HG02885 (cell line): ENCODE measurements at regions not wholly inside any gene's neighbourhood (a gene's known extent, or its start where the extent isn't known, plus 50 kb on each side); places are given as distances from the start of the nearest gene placed in this dataset.
"Not testable (repeated sequence)": the region's sequence is repeated elsewhere in the genome, so short reads cannot be mapped to it uniquely, and the experiment has no call there.

Source experiments
- ATAC-seq: cut with Tn5 transposase; IDR thresholded peaks from one replicate; pipeline ENCODE4 v1.9.1; 2021; ENCODE audit warnings: mild to moderate bottlenecking; ENCODE audit not compliant: unreplicated experiment, poor library complexity

GRCh38 chr4:104334410-104334809, 160.3 kb downstream of the CXXC4 start:
- ATAC-seq: no peak

- peak; percentile 78 for ATAC-seq
Observed at GRCh38 chr4:104330125-104330905, 164.4 kb downstream of the CXXC4 start.

GRCh38 chr4:104326991-104327694, 167.6 kb downstream of the CXXC4 start:
- ATAC-seq: not testable (repeated sequence)

GRCh38 chr4:104302731-104303130, 192.0 kb downstream of the CXXC4 start:
- no peak for ATAC-seq

GRCh38 chr4:104294811-104295210, 199.9 kb downstream of the CXXC4 start:
- no peak for ATAC-seq

- no peak for ATAC-seq
Observed at GRCh38 chr4:104286867-104287266, 207.8 kb downstream of the CXXC4 start.

- no peak for ATAC-seq
Observed at GRCh38 chr4:104283303-104283702, 211.4 kb downstream of the CXXC4 start.

GRCh38 chr4:104279744-104280143, 214.9 kb downstream of the CXXC4 start:
- no peak for ATAC-seq

- no peak for ATAC-seq
Observed at GRCh38 chr4:104272966-104273365, 221.7 kb downstream of the CXXC4 start.

- not testable (repeated sequence) for ATAC-seq
Observed at GRCh38 chr4:104269603-104270002, 225.1 kb downstream of the CXXC4 start.

- ATAC-seq: no peak
Observed at GRCh38 chr4:104263100-104263499, 231.6 kb downstream of the CXXC4 start.

GRCh38 chr4:104262678-104263077, 232.0 kb downstream of the CXXC4 start:
- no peak for ATAC-seq

GRCh38 chr4:104248726-104249125, 246.0 kb downstream of the CXXC4 start:
- ATAC-seq: no peak

- no peak for ATAC-seq
Observed at GRCh38 chr4:104235967-104236366, 258.7 kb downstream of the CXXC4 start.

- ATAC-seq: no peak
Observed at GRCh38 chr4:104217526-104217925, 277.2 kb downstream of the CXXC4 start.

- ATAC-seq: no peak
Observed at GRCh38 chr4:104211657-104212056, 283.0 kb downstream of the CXXC4 start.

GRCh38 chr4:104210420-104210819, 284.3 kb downstream of the CXXC4 start:
- ATAC-seq: no peak

- no peak for ATAC-seq
Observed at GRCh38 chr4:104206784-104207183, 287.9 kb downstream of the CXXC4 start.

GRCh38 chr4:104205116-104205515, 289.6 kb downstream of the CXXC4 start:
- no peak for ATAC-seq

- ATAC-seq: no peak
Observed at GRCh38 chr4:104188301-104188700, 306.4 kb downstream of the CXXC4 start.

- ATAC-seq: no peak
Observed at GRCh38 chr4:104169437-104169836, 325.3 kb downstream of the CXXC4 start.

GRCh38 chr4:104166749-104167148, 327.9 kb downstream of the CXXC4 start:
- no peak for ATAC-seq
